Spleen (tissue), 11 donors: ENCODE measurements at regions not wholly inside any gene's neighbourhood (a gene's known extent, or its start where the extent isn't known, plus 50 kb on each side); places are given as distances from the start of the nearest gene placed in this dataset.
A peak's percentile ranks its signal among the peaks of the same experiment; 100 is the strongest.

Experiments used
- DNase-seq: peaks from one replicate; pipeline ENCODE4 v3.0.0-alpha.2; 2020
- H3K27ac ChIP-seq, 8 donors: fragments of 200-600 bp; sonication (generic) in 7 of 8; 1 replicate in 4 of 8; 2 replicates in 4 of 8; pipeline versions ENCODE4 v1.5.0 to v1.8.0; 2016 to 2021; ENCODE audit warnings: inconsistent platforms in 4 of 8, mild to moderate bottlenecking in 4 of 8, moderate library complexity in 1 of 8
- H3K27me3 ChIP-seq, 7 donors: fragments of 200-600 bp; sonication (generic) in 6 of 7; replicated peaks in 1 of 7; 1 replicate in 4 of 7; 2 replicates in 3 of 7; pipeline versions ENCODE4 v1.5.0 to v1.8.0; 2016 to 2021; ENCODE audit warnings: inconsistent platforms in 3 of 7, mild to moderate bottlenecking in 1 of 7
- H3K36me3 ChIP-seq, 6 donors: fragments of 200-600 bp; sonication (generic) in 5 of 6; 1 replicate in 4 of 6; 2 replicates in 2 of 6; pipeline versions ENCODE4 v1.5.0 to v1.8.0; 2016 to 2021; ENCODE audit warnings: inconsistent platforms in 2 of 6
- H3K4me1 ChIP-seq, 6 donors: fragments of 200-600 bp; sonication (generic) in 5 of 6; 1 replicate in 3 of 6; 2 replicates in 3 of 6; pipeline versions ENCODE4 v1.5.0 to v1.8.0; 2016 to 2021; ENCODE audit warnings: inconsistent platforms in 3 of 6
- H3K4me3 ChIP-seq, 8 donors: fragments of 200-600 bp; sonication (generic) in 7 of 8; 1 replicate in 4 of 8; 2 replicates in 4 of 8; pipeline versions ENCODE4 v1.5.0 to v1.8.0; 2016 to 2021; ENCODE audit warnings: inconsistent platforms in 4 of 8, mild to moderate bottlenecking in 4 of 8, moderate library complexity in 2 of 8
- H3K9me3 ChIP-seq, 8 donors: fragments of 200-600 bp; sonication (generic) in 7 of 8; 1 replicate in 4 of 8; 2 replicates in 4 of 8; pipeline versions ENCODE4 v1.5.0 to v1.8.0; 2016 to 2021; ENCODE audit warnings: inconsistent platforms in 4 of 8
- POLR2A ChIP-seq, 3 donors: fragments of 450-650 bp; IDR thresholded peaks; one replicate each; pipeline ENCODE4 v1.5.1; 2017; ENCODE audit warnings: antibody characterized with exemption in 3 of 3, mild to moderate bottlenecking in 1 of 3
- POLR2AphosphoS5 ChIP-seq, 3 donors: sonication (generic); formaldehyde crosslinking; IDR thresholded peaks; one replicate each; pipeline ENCODE4 v1.5.1; 2017; ENCODE audit warnings: antibody characterized with exemption in 3 of 3
- WGBS, 5 donors: extraction: QIAGEN DNeasy Blood & Tissue Kit in 3 of 5; methylation state at CpG; one replicate each; pipeline versions ENCODE4 v1.1.5 to v1.1.7; 2013 to 2018; 5-methylcytosine and 5-hydroxymethylcytosine counted together
- intact Hi-C: fragments of 100-400 bp; cut with DNase I; formaldehyde crosslinking; loops from one replicate; pipeline ENCODE4 v1.15.0; 2023; ENCODE audit warnings: low total_unique reads
- TF ChIP-seq, protein P1 (sequence below), 11 experiments: fragments of 200-600 bp in 7 of 11; fragments of 450-650 bp in 4 of 11; sonication (generic) in 4 of 11; IDR thresholded peaks in 8 of 11; conservative IDR thresholded peaks in 3 of 11; 1 replicate in 7 of 11; 2 replicates in 4 of 11; pipeline versions ENCODE4 v1.4.0 to v1.8.0; 2016 to 2021; ENCODE audit warnings: antibody characterized with exemption in 11 of 11, inconsistent platforms in 4 of 11, mild to moderate bottlenecking in 1 of 11
- donor health status: healthy with polysubstance abuse.
- donor health status: DM: no; HTN: no; CAD: no; lungs with moderate emphysema.
- donor health status: DM: no; HTN: no; CAD: no.
- donor health status: Bipolar disorder and iron deficiency.
- donor health status: healthy.
- donor health status: DM: no; HTN: no; CAD: no.
- donor health status: DM: yes; HTN: yes; CAD: no.

DNA sequence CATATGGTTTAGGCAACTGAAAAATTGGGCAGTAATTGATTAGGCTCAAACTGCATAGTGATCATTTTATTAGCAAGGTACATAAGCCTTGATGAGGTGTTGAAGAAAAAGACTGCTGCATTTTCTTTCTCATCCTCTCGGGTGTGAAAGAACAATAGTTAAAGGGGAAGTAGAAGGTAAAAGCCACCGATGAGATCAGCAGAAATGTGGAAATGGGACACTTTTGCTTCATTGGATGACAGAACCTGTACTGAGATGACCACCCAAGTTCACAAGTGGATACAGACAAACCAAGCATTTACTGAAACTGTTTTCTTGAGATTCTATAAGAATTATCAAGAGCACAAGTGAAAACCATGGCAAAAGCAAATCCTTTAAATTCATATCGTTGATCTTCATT is 184.0 kb downstream of the TMX1 start:
- WGBS, 5 donors = 25 to 43% (median 31%) methylated on average over 3 of the region's 3 CpGs
- no peaks in the 10 kb centered on the region for H3K36me3 ChIP-seq
- DNase-seq = no peak
- H3K27ac ChIP-seq = peak overlapping the region in 6 of 8 donors; percentile 15 to 51 (median 42)
- intact Hi-C loops = no loop called here
- peaks cover 3 to 25% (median 14%) of the 10 kb centered on the region in 8 donors for H3K9me3 ChIP-seq
- no peak for TF ChIP-seq POLR2AphosphoS5 (IDR thresholded peaks at IDR 0.05)
- no peak for TF ChIP-seq POLR2A (IDR thresholded peaks at IDR 0.05)
- TF ChIP-seq, protein P1, sequence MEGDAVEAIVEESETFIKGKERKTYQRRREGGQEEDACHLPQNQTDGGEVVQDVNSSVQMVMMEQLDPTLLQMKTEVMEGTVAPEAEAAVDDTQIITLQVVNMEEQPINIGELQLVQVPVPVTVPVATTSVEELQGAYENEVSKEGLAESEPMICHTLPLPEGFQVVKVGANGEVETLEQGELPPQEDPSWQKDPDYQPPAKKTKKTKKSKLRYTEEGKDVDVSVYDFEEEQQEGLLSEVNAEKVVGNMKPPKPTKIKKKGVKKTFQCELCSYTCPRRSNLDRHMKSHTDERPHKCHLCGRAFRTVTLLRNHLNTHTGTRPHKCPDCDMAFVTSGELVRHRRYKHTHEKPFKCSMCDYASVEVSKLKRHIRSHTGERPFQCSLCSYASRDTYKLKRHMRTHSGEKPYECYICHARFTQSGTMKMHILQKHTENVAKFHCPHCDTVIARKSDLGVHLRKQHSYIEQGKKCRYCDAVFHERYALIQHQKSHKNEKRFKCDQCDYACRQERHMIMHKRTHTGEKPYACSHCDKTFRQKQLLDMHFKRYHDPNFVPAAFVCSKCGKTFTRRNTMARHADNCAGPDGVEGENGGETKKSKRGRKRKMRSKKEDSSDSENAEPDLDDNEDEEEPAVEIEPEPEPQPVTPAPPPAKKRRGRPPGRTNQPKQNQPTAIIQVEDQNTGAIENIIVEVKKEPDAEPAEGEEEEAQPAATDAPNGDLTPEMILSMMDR (IDR thresholded peaks at IDR 0.05 in 8 of 11, conservative IDR thresholded peaks at IDR 0.05 in 3 of 11) = no peak
- H3K4me3 ChIP-seq = no peak overlapping the region
- H3K4me1 ChIP-seq = peaks cover 0 to 9% (median 7%) of the 10 kb centered on the region in 6 donors
- peaks cover 0 to 20% (median 0%) of the 10 kb centered on the region in 7 donors for H3K27me3 ChIP-seq

DNA sequence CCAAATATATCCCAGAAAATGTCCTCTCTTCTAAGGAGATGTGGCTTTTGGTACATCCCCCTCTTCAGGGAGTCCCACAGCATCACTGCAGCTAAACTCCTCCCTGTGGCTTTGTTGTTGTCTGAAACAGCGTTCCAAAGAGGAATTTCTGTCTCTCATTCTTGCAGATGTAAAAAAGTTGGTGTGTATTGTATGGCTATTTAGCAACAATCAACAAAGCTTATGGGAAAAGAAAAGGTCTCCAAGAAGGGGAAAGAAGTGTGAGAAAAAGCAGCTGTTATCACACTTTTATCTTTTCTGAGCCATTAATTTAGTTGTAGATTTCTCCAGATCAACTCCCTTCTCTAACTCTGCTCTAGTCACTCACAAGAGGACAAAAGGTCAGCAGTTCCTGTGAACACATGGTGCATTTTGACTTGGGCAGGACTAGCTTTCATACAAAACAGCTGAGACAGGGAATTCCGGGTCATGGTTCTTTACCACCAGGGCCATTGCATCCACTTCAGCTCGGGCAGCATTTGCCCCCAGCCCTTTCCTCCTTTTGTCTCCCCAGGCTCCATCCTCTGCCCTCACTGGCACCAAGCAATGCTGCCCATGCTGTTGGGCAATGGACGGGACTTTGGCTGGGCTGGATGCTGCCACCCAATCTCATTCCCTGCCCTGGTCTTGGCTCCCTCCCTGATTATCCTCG is 184.7 kb downstream of the TMX1 start:
- H3K4me1 ChIP-seq = peaks cover 0 to 9% (median 7%) of the 10 kb centered on the region in 6 donors
- no peak for DNase-seq

DNA sequence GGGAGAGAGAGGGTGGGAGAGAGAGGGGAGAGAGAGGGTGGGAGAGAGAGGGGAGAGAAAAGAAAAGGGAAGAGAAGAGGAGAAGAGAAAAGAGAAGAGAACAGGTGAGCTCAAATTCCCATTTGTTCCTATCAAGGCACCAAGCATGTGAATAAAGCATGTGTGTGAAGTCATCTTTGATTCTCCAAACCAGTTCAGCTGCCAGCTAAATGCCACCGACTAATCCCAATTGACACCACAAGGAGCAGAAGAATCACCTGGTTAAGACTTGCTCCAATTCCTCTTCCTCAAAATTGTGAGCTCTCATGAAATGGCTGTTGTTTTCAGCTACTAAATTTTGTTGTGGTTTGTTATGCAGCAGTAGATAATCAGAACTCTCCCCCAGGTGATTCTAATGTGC is 188.9 kb downstream of the TMX1 start:
- intact Hi-C loops = no loop called here
- Histone ChIP-seq H3K36me3 (no peaks in the 10 kb centered on the region), H3K27me3 (peaks cover 0 to 20% (median 0%) of the 10 kb centered on the region in 7 donors), H3K9me3 (no peaks in the 10 kb centered on the region), H3K4me1 (peaks cover 0 to 13% (median 6%) of the 10 kb centered on the region in 6 donors), H3K27ac (no peak overlapping the region), H3K4me3 (no peak overlapping the region)
- DNase-seq = no peak
- 86 to 100% (median 95%) methylated on average over 1 of the region's 1 CpG for WGBS, 5 donors
- no peak for TF ChIP-seq POLR2AphosphoS5 (IDR thresholded peaks at IDR 0.05)
- TF ChIP-seq POLR2A (IDR thresholded peaks at IDR 0.05) = no peak
- TF ChIP-seq, protein P1 (IDR thresholded peaks at IDR 0.05 in 8 of 11, conservative IDR thresholded peaks at IDR 0.05 in 3 of 11) = no peak

More for the DNA sequence above, 184.7 kb downstream of the TMX1 start:
- 38 to 70% (median 46%) methylated on average over 5 of the region's 5 CpGs for WGBS, 5 donors
- intact Hi-C loops = no loop called here
- peaks cover 0 to 20% (median 0%) of the 10 kb centered on the region in 7 donors for H3K27me3 ChIP-seq
- H3K4me3 ChIP-seq = no peak overlapping the region
- no peaks in the 10 kb centered on the region for H3K36me3 ChIP-seq
- peaks cover 3 to 19% (median 7%) of the 10 kb centered on the region in 8 donors for H3K9me3 ChIP-seq
- peak overlapping the region in 6 of 8 donors; percentile 15 to 51 (median 45) for H3K27ac ChIP-seq
- TF ChIP-seq POLR2AphosphoS5 (IDR thresholded peaks at IDR 0.05) (peak in 2 of 3 donors; percentile 58 to 60), POLR2A (IDR thresholded peaks at IDR 0.05) (no peak)
- TF ChIP-seq, protein P1 (IDR thresholded peaks at IDR 0.05 in 8 of 11, conservative IDR thresholded peaks at IDR 0.05 in 3 of 11) = no peak

DNA sequence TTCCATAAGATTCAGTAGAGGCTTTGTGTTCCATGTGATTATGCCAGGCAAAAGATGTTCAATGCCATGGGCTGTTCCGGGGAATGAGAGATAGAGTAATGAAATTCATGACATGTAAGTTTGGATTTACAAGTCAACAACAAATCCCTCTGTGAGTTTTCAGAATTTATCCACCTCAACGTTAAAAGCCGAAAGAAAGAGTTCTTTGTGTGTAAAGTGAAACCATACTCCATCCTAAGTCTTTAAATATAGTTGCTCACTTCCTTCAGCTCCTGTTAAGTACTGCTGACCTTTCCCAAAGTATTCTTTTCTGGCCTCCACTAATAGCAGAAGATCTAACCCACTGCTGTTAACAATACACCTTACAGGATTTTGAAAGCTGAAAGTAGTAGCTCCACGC is 190.0 kb downstream of the TMX1 start:
- WGBS, 5 donors = 54 to 84% (median 75%) methylated on average over 4 of the region's 4 CpGs
- no peak for DNase-seq
- Histone ChIP-seq H3K4me1 (peaks cover 0 to 9% (median 0%) of the 10 kb centered on the region in 6 donors), H3K4me3 (no peak overlapping the region), H3K36me3 (no peaks in the 10 kb centered on the region), H3K9me3 (no peaks in the 10 kb centered on the region), H3K27me3 (peaks cover 0 to 20% (median 0%) of the 10 kb centered on the region in 7 donors), H3K27ac (peak overlapping the region in 2 of 8 donors; percentile 18 to 25)
- intact Hi-C loops = no loop called here
- no peak for TF ChIP-seq POLR2A (IDR thresholded peaks at IDR 0.05)
- TF ChIP-seq, protein P1 (IDR thresholded peaks at IDR 0.05 in 8 of 11, conservative IDR thresholded peaks at IDR 0.05 in 3 of 11) = no peak
- TF ChIP-seq POLR2AphosphoS5 (IDR thresholded peaks at IDR 0.05) = no peak
